H9 (cell line): ENCODE measurements at regions not wholly inside any gene's neighbourhood (a gene's known extent, or its start where the extent isn't known, plus 50 kb on each side); places are given as distances from the start of the nearest gene placed in this dataset.

Experiments used
- DNase-seq: peaks from one replicate; pipeline ENCODE4 v3.0.0-alpha.2; 2017
- H2AFZ ChIP-seq: one replicate; pipeline ENCODE4 v1.6.1; 2013; ENCODE audit warnings: mild to moderate bottlenecking, low read length, control low read depth, moderate library complexity
- H2AK5ac ChIP-seq: 2 replicates; pipeline ENCODE4 v1.6.1; 2013; ENCODE audit warnings: low read length, control low read depth, mixed read lengths; ENCODE audit not compliant: insufficient read length
- H2BK120ac ChIP-seq: one replicate; pipeline ENCODE4 v1.6.1; 2013; ENCODE audit warnings: low read depth, mild to moderate bottlenecking, low read length, control low read depth, inconsistent platforms; ENCODE audit not compliant: poor library complexity, severe bottlenecking
- H2BK12ac ChIP-seq: 2 replicates; pipeline ENCODE4 v1.6.1; 2013; ENCODE audit warnings: low read length, control low read depth, mixed read lengths, low read depth; ENCODE audit not compliant: insufficient read length
- H2BK15ac ChIP-seq: 2 replicates; pipeline ENCODE4 v1.6.1; 2013; ENCODE audit warnings: low read depth, low read length, control low read depth
- H2BK20ac ChIP-seq: one replicate; pipeline ENCODE4 v1.6.1; 2013; ENCODE audit warnings: low read depth, mild to moderate bottlenecking, low read length, control low read depth, inconsistent platforms; ENCODE audit not compliant: poor library complexity, severe bottlenecking
- H2BK5ac ChIP-seq: 2 replicates; pipeline ENCODE4 v1.6.1; 2013; ENCODE audit warnings: low read length, control low read depth, mixed read lengths; ENCODE audit not compliant: insufficient read length
- H3K14ac ChIP-seq: 2 replicates; pipeline ENCODE4 v1.6.1; 2013; ENCODE audit warnings: low read length, control low read depth; ENCODE audit not compliant: insufficient read depth
- H3K18ac ChIP-seq: 2 replicates; pipeline ENCODE4 v1.6.1; 2013; ENCODE audit warnings: low read depth, mild to moderate bottlenecking, mixed read lengths, low read length, control low read depth; ENCODE audit not compliant: insufficient read length
- H3K23ac ChIP-seq: 2 replicates; pipeline ENCODE4 v1.6.1; 2013; ENCODE audit warnings: low read length, control low read depth, mixed read lengths, low read depth; ENCODE audit not compliant: insufficient read length
- H3K23me2 ChIP-seq: 2 replicates; pipeline ENCODE4 v1.6.1; 2013; ENCODE audit warnings: low read depth, mild to moderate bottlenecking, mixed read lengths, low read length, control low read depth; ENCODE audit not compliant: insufficient read length, poor library complexity, severe bottlenecking
- H3K27ac ChIP-seq: 2 replicates; pipeline ENCODE4 v1.5.1; 2013; ENCODE audit warnings: low read length, control low read depth, mixed read lengths, low read depth; ENCODE audit not compliant: insufficient read length
- H3K27me3 ChIP-seq: 2 replicates; pipeline ENCODE4 v1.6.1; 2013; ENCODE audit warnings: low read length, control low read depth, inconsistent platforms; ENCODE audit not compliant: insufficient read depth
- H3K4ac ChIP-seq: 2 replicates; pipeline ENCODE4 v1.6.1; 2013; ENCODE audit warnings: low read depth, mild to moderate bottlenecking, control low read depth, inconsistent platforms, low read length, moderate library complexity
- H3K4me1 ChIP-seq: 2 replicates; pipeline ENCODE4 v1.6.1; 2013; ENCODE audit warnings: low read length, control low read depth, inconsistent platforms; ENCODE audit not compliant: insufficient read depth
- H3K4me2 ChIP-seq: 2 replicates; pipeline ENCODE4 v1.6.1; 2013; ENCODE audit warnings: low read length, control low read depth, mixed read lengths; ENCODE audit not compliant: insufficient read length, insufficient read depth
- H3K56ac ChIP-seq: 2 replicates; pipeline ENCODE4 v1.6.1; 2013; ENCODE audit warnings: low read depth, mild to moderate bottlenecking, mixed read lengths, low read length, control low read depth; ENCODE audit not compliant: insufficient read length
- H3K79me1 ChIP-seq: 2 replicates; pipeline ENCODE4 v1.6.1; 2013; ENCODE audit warnings: low read depth, mild to moderate bottlenecking, moderate library complexity, low read length, control low read depth, inconsistent platforms; ENCODE audit not compliant: insufficient read depth, poor library complexity, severe bottlenecking
- H3K79me2 ChIP-seq: 2 replicates; pipeline ENCODE4 v1.6.1; 2013; ENCODE audit warnings: low read length, control low read depth, inconsistent platforms; ENCODE audit not compliant: insufficient read depth
- H3K9ac ChIP-seq: 2 replicates; pipeline ENCODE4 v1.6.1; 2013; ENCODE audit warnings: low read length, control low read depth, mixed read lengths; ENCODE audit not compliant: insufficient read length; ENCODE audit errors: extremely low read depth
- H3K9me3 ChIP-seq: one replicate; pipeline ENCODE4 v1.6.1; 2013; ENCODE audit warnings: low read depth, low read length, inconsistent platforms; ENCODE audit not compliant: control insufficient read depth
- H3T11ph ChIP-seq: one replicate; pipeline ENCODE4 v1.6.1; 2013; ENCODE audit warnings: mild to moderate bottlenecking, low read length, control low read depth, inconsistent platforms
- H4K20me1 ChIP-seq: one replicate; pipeline ENCODE4 v1.6.1; 2013; ENCODE audit not compliant: control insufficient read depth, insufficient read length, insufficient read depth
- H4K5ac ChIP-seq: 2 replicates; pipeline ENCODE4 v1.6.1; 2013; ENCODE audit warnings: low read depth, mild to moderate bottlenecking, mixed read lengths, low read length, control low read depth; ENCODE audit not compliant: insufficient read length
- H4K8ac ChIP-seq: replicated peaks from 2 replicates; pipeline ENCODE4 v1.6.1; 2013; ENCODE audit warnings: low read length, control low read depth, mixed read lengths, low read depth; ENCODE audit not compliant: insufficient read length
- H4K91ac ChIP-seq: 2 replicates; pipeline ENCODE4 v1.6.1; 2013; ENCODE audit warnings: low read depth, mild to moderate bottlenecking, moderate library complexity, mixed read lengths, low read length, control low read depth; ENCODE audit not compliant: insufficient read length
- H3K27ac Mint-ChIP-seq, 3 experiments: 2 replicates in 2 of 3; 3 replicates in 1 of 3; pipeline ENCODE4 v1.8.0; 2020 to 2021; ENCODE audit warnings: mixed read lengths in 3 of 3, mild to moderate bottlenecking in 1 of 3, moderate library complexity in 1 of 3
- H3K27me3 Mint-ChIP-seq: 2 replicates; pipeline ENCODE4 v1.8.0; 2021; ENCODE audit warnings: low read depth, mild to moderate bottlenecking, moderate library complexity, mixed read lengths
- H3K36me3 Mint-ChIP-seq, 3 experiments: 2 replicates in 2 of 3; 3 replicates in 1 of 3; pipeline ENCODE4 v1.8.0; 2020 to 2021; ENCODE audit warnings: low read depth in 3 of 3, mixed read lengths in 3 of 3; ENCODE audit not compliant: insufficient read depth in 1 of 3
- H3K4me1 Mint-ChIP-seq, 2 experiments: 2 replicates each; pipeline ENCODE4 v1.8.0; 2020; ENCODE audit warnings: mixed read lengths in 2 of 2
- H3K4me3 Mint-ChIP-seq, 2 experiments: 2 replicates in 1 of 2; 3 replicates in 1 of 2; pipeline ENCODE4 v1.8.0; 2020 to 2021; ENCODE audit warnings: mild to moderate bottlenecking in 2 of 2, mixed read lengths in 2 of 2, moderate library complexity in 1 of 2
- H3K9me3 Mint-ChIP-seq, 2 experiments: 2 replicates in 1 of 2; 3 replicates in 1 of 2; pipeline ENCODE4 v1.8.0; 2020; ENCODE audit warnings: mild to moderate bottlenecking in 2 of 2, mixed read lengths in 2 of 2, moderate library complexity in 1 of 2
- CTCF ChIP-seq: fragments of 200-600 bp; sonication (generic); conservative IDR thresholded peaks from 3 replicates; pipeline ENCODE4 v1.8.0; 2021; ENCODE audit warnings: antibody characterized with exemption, mild to moderate bottlenecking
- WGBS: extraction: QIAGEN DNeasy Blood & Tissue Kit; methylation state at CpG from one replicate; pipeline ENCODE4 v1.1.7; 2013; ENCODE audit warnings: missing lambda C conversion rate, low lambda C conversion rate, mixed read lengths; ENCODE audit not compliant: insufficient read length; ENCODE audit errors: extremely low coverage; 5-methylcytosine and 5-hydroxymethylcytosine counted together

GRCh38 chr11:11163669-11164333 lies 189.2 kb downstream of the CSNK2A3 start:
- peaks cover 2% of the 10 kb centered on the region; the same call in 1 of the 2 replicates for H3K27me3 ChIP-seq
- Mint-ChIP-seq H3K36me3 (no peaks in the 10 kb centered on the region), H3K9me3 (peaks cover 0 to 3% of the 10 kb centered on the region in 2 experiments; a peak in 3 of 5 replicates)

More at GRCh38 chr11:11163669-11164333, 189.2 kb downstream of the CSNK2A3 start:
- Histone ChIP-seq H2BK12ac (no peak overlapping the region), H3K79me1 (no peaks in the 10 kb centered on the region), H4K5ac (no peak overlapping the region), H3K18ac (no peak overlapping the region), H2AFZ (no peak overlapping the region), H2BK5ac (no peak overlapping the region), H3K4me2 (no peak overlapping the region), H3K79me2 (no peaks in the 10 kb centered on the region), H3T11ph (no peak overlapping the region), H4K91ac (no peak overlapping the region), H3K56ac (no peak overlapping the region), H3K27ac (no peak overlapping the region), H3K4ac (no peak overlapping the region), H3K9ac (no peak overlapping the region), H3K9me3 (no peaks in the 10 kb centered on the region), H3K23me2 (no peaks in the 10 kb centered on the region), H2BK20ac (no peak overlapping the region), H2BK15ac (no peak overlapping the region), H3K23ac (no peak overlapping the region), H3K14ac (no peak overlapping the region), H3K4me1 (no peaks in the 10 kb centered on the region), H2BK120ac (no peak overlapping the region), H2AK5ac (no peak overlapping the region), H4K8ac (no peak overlapping the region), H4K20me1 (no peaks in the 10 kb centered on the region)
- TF ChIP-seq CTCF: no peak
- no peak for DNase-seq
- no peak overlapping the region for H3K4me3 Mint-ChIP-seq
- WGBS: no CpG with 5 or more reads among the region's 4 CpGs
- H3K27ac Mint-ChIP-seq: no peak overlapping the region
- peaks cover 19% of the 10 kb centered on the region for H3K27me3 Mint-ChIP-seq
- H3K4me1 Mint-ChIP-seq: peaks cover 0 to 3% of the 10 kb centered on the region in 2 experiments; a peak in 1 of 4 replicates
